Suprapubic skin (tissue), 4 donors: ENCODE measurements at regions not wholly inside any gene's neighbourhood (a gene's known extent, or its start where the extent isn't known, plus 50 kb on each side); places are given as distances from the start of the nearest gene placed in this dataset.

Source experiments
- DNase-seq, 2 donors: peaks; one replicate each; pipeline ENCODE4 v3.0.0-alpha.2; 2019; ENCODE audit warnings: low spot score in 2 of 2
- H3K27ac ChIP-seq: fragments of 200-600 bp; sonication (generic); one replicate; pipeline ENCODE4 v1.5.1; 2019
- H3K27me3 ChIP-seq: fragments of 200-600 bp; sonication (generic); one replicate; pipeline ENCODE4 v1.5.1; 2019
- H3K36me3 ChIP-seq: fragments of 200-600 bp; sonication (generic); one replicate; pipeline ENCODE4 v1.5.1; 2019
- H3K4me1 ChIP-seq: fragments of 200-600 bp; sonication (generic); one replicate; pipeline ENCODE4 v1.5.1; 2019
- H3K4me3 ChIP-seq: fragments of 200-600 bp; sonication (generic); one replicate; pipeline ENCODE4 v1.5.1; 2019; ENCODE audit warnings: mild to moderate bottlenecking
- H3K9me3 ChIP-seq: fragments of 200-600 bp; sonication (generic); one replicate; pipeline ENCODE4 v1.5.1; 2019
- CTCF ChIP-seq, 2 donors: fragments of 200-600 bp in 1 of 2; fragments of 450-650 bp in 1 of 2; sonication (generic) in 1 of 2; IDR thresholded peaks; one replicate each; pipeline ENCODE4 v1.5.1; 2016 to 2019; ENCODE audit warnings: antibody characterized with exemption in 2 of 2, mild to moderate bottlenecking in 1 of 2, moderate library complexity in 1 of 2
- EP300 ChIP-seq: sonication (generic); formaldehyde crosslinking; IDR thresholded peaks from one replicate; pipeline ENCODE4 v1.6.1; 2017; ENCODE audit warnings: antibody characterized with exemption
- POLR2A ChIP-seq, 2 donors: fragments of 450-650 bp; IDR thresholded peaks; one replicate each; pipeline ENCODE4 v1.6.1; 2017; ENCODE audit warnings: antibody characterized with exemption in 2 of 2, mild to moderate bottlenecking in 2 of 2, moderate library complexity in 2 of 2
- POLR2AphosphoS5 ChIP-seq, 3 donors: sonication (generic); formaldehyde crosslinking; IDR thresholded peaks; one replicate each; pipeline ENCODE4 v1.6.1; 2017; ENCODE audit warnings: antibody characterized with exemption in 3 of 3
- WGBS: methylation state at CpG from one replicate; pipeline ENCODE4 v1.1.5; 2018; 5-methylcytosine and 5-hydroxymethylcytosine counted together

DNA sequence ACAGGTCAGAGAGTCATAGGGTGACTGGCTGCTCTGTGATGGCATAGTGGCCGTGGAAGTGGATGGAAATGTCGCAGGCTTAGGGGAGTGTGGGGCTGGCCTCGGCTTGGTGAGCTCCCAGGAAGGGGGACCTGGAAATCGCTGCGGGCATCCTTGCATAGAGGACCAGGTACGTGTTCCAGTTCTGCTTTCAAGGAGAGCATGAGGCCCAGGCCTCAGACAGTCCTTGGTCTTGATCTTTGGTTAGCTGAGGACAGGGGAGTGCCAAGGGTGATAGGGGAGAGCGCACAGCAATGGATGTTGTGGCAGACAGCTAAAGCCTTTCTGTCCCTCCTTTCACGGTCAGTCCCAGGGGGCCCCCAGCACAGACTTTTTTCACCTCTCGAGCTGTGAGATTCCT is 110.5 kb downstream of the SNRPN start:
- Histone ChIP-seq H3K4me3 (no peak overlapping the region), H3K9me3 (peaks cover 96% of the 10 kb centered on the region), H3K36me3 (peaks cover 99% of the 10 kb centered on the region), H3K27me3 (no peaks in the 10 kb centered on the region), H3K27ac (no peak overlapping the region), H3K4me1 (no peaks in the 10 kb centered on the region)
- DNase-seq = no peak
- TF ChIP-seq EP300 = no peak
- TF ChIP-seq CTCF (IDR thresholded peaks at IDR 0.05) = no peak
- no peak for TF ChIP-seq POLR2A (IDR thresholded peaks at IDR 0.05)
- TF ChIP-seq POLR2AphosphoS5 (IDR thresholded peaks at IDR 0.05) = no peak
- 86% methylated on average over 9 of the region's 9 CpGs for WGBS

GRCh38 chr15:25065876-25066275 is 111.1 kb downstream of the SNRPN start:
- Histone ChIP-seq H3K4me1 (no peaks in the 10 kb centered on the region), H3K36me3 (peaks cover 99% of the 10 kb centered on the region), H3K9me3 (peaks cover 95% of the 10 kb centered on the region), H3K27me3 (no peaks in the 10 kb centered on the region), H3K4me3 (no peak overlapping the region), H3K27ac (no peak overlapping the region)
- TF ChIP-seq EP300 (no peak), POLR2AphosphoS5 (IDR thresholded peaks at IDR 0.05) (no peak), CTCF (IDR thresholded peaks at IDR 0.05) (no peak), POLR2A (IDR thresholded peaks at IDR 0.05) (no peak)
- no peak for DNase-seq
- WGBS = 89% methylated on average over 7 of the region's 11 CpGs

GRCh38 chr15:25066708-25067107 is 111.9 kb downstream of the SNRPN start:
- H3K9me3 ChIP-seq = peaks cover 96% of the 10 kb centered on the region
- TF ChIP-seq POLR2A (IDR thresholded peaks at IDR 0.05) = no peak
- TF ChIP-seq POLR2AphosphoS5 (IDR thresholded peaks at IDR 0.05) = no peak
- TF ChIP-seq EP300 = no peak
- TF ChIP-seq CTCF (IDR thresholded peaks at IDR 0.05) = no peak
- 92% methylated on average over 9 of the region's 12 CpGs for WGBS
- no peak overlapping the region for H3K4me3 ChIP-seq
- DNase-seq = no peak
- H3K4me1 ChIP-seq = no peaks in the 10 kb centered on the region
- peaks cover 99% of the 10 kb centered on the region for H3K36me3 ChIP-seq
- H3K27me3 ChIP-seq = no peaks in the 10 kb centered on the region
- no peak overlapping the region for H3K27ac ChIP-seq

- Histone ChIP-seq H3K27me3 (no peaks in the 10 kb centered on the region), H3K9me3 (peaks cover 97% of the 10 kb centered on the region)
These were observed 113.0 kb downstream of the SNRPN start for GRCh38 chr15:25067725-25068309.

GRCh38 chr15:25068696-25069095 is 113.9 kb downstream of the SNRPN start:
- H3K27ac ChIP-seq = no peak overlapping the region
- no peak for TF ChIP-seq EP300
- no peak for TF ChIP-seq POLR2AphosphoS5 (IDR thresholded peaks at IDR 0.05)
- TF ChIP-seq POLR2A (IDR thresholded peaks at IDR 0.05) = no peak
- no peak for TF ChIP-seq CTCF (IDR thresholded peaks at IDR 0.05)
- peaks cover 99% of the 10 kb centered on the region for H3K36me3 ChIP-seq
- no peaks in the 10 kb centered on the region for H3K4me1 ChIP-seq
- DNase-seq = no peak
- peaks cover 91% of the 10 kb centered on the region for H3K9me3 ChIP-seq
- WGBS = 100% methylated on average over 1 of the region's 10 CpGs
- H3K4me3 ChIP-seq = no peak overlapping the region
- no peaks in the 10 kb centered on the region for H3K27me3 ChIP-seq

More at GRCh38 chr15:25067725-25068309, 113.0 kb downstream of the SNRPN start:
- WGBS = 96% methylated on average over 12 of the region's 12 CpGs
- Histone ChIP-seq H3K36me3 (peaks cover 99% of the 10 kb centered on the region), H3K4me1 (no peaks in the 10 kb centered on the region), H3K27ac (no peak overlapping the region), H3K4me3 (no peak overlapping the region)
- no peak for DNase-seq
- TF ChIP-seq POLR2AphosphoS5 (IDR thresholded peaks at IDR 0.05) (no peak), POLR2A (IDR thresholded peaks at IDR 0.05) (no peak), EP300 (no peak), CTCF (IDR thresholded peaks at IDR 0.05) (no peak)
